ENCODE measurements at regions not wholly inside any gene's neighbourhood (a gene's known extent, or its start where the extent isn't known, plus 50 kb on each side); places are given as distances from the start of the nearest gene placed in this dataset.

- H3K27me3 ChIP-seq (ENCODE audit: control insufficient read depth, extremely low read depth, insufficient read depth, low read length), result no peaks in the 10 kb centered on the region
- H3K27ac ChIP-seq (ENCODE audit: control insufficient read depth, insufficient read depth, low read length), result no peak overlapping the region
- H4K20me1 ChIP-seq (ENCODE audit: control insufficient read depth, extremely low read depth, insufficient read depth, low read length), result no peaks in the 10 kb centered on the region
- H2AFZ ChIP-seq (ENCODE audit: control insufficient read depth, low read length), result no peak overlapping the region
- H3K4me3 ChIP-seq (ENCODE audit: control insufficient read depth in 2 of 3, extremely low read depth in 1 of 3, insufficient read depth in 2 of 3, low read depth in 1 of 3, low read length in 3 of 3), result no peak overlapping the region
- no peak for TF ChIP-seq EZH2 (IDR thresholded peaks at IDR 0.05; ENCODE audit: low read length)
- TF ChIP-seq CTCF (optimal IDR thresholded peaks at IDR 0.05 in 1 of 3, IDR thresholded peaks at IDR 0.05 in 1 of 3, conservative IDR thresholded peaks at IDR 0.05 in 1 of 3; ENCODE audit: extremely low read depth in 1 of 3, insufficient read depth in 2 of 3, low read length in 3 of 3), result no peak
- no peak overlapping the region for H3K9ac ChIP-seq (ENCODE audit: control insufficient read depth, extremely low read depth, insufficient read depth, low read length)
- no peaks in the 10 kb centered on the region for H3K9me1 ChIP-seq (ENCODE audit: control insufficient read depth, extremely low read depth, insufficient read depth, low read length)
- DNase-seq (ENCODE audit: low read depth, low spot score), result no peak
- H3K36me3 ChIP-seq (ENCODE audit: control insufficient read depth in 2 of 2, extremely low read depth in 1 of 2, insufficient read depth in 2 of 2, low read length in 2 of 2), result no peaks in the 10 kb centered on the region
- H3K4me2 ChIP-seq (ENCODE audit: control insufficient read depth, extremely low read depth, insufficient read depth, low read depth, low read length), result no peak overlapping the region
- H3K4me1 ChIP-seq (ENCODE audit: control insufficient read depth, extremely low read depth, insufficient read depth, low read length), result no peaks in the 10 kb centered on the region
- dilution Hi-C loops (cut with MboI; ENCODE audit: extremely low pct_ligation_motif_present, low sequenced_read_pairs), result no loop called here
- H3K79me2 ChIP-seq (ENCODE audit: control insufficient read depth, insufficient read depth, low read length), result no peaks in the 10 kb centered on the region
- H3K9me3 ChIP-seq (ENCODE audit: control insufficient read depth, low read depth, low read length), result no peaks in the 10 kb centered on the region
- FAIRE-seq, result no peak
Observed at GRCh38 chr2:164314148-164314547, 307.1 kb downstream of the GRB14 start.

- no peak overlapping the region for H3K9ac ChIP-seq (ENCODE audit: control insufficient read depth, extremely low read depth, insufficient read depth, low read length)
- FAIRE-seq (no peak), DNase-seq (ENCODE audit: low read depth, low spot score) (no peak)
- TF ChIP-seq CTCF (optimal IDR thresholded peaks at IDR 0.05 in 1 of 3, IDR thresholded peaks at IDR 0.05 in 1 of 3, conservative IDR thresholded peaks at IDR 0.05 in 1 of 3; ENCODE audit: extremely low read depth in 1 of 3, insufficient read depth in 2 of 3, low read length in 3 of 3) (no peak), EZH2 (IDR thresholded peaks at IDR 0.05; ENCODE audit: low read length) (no peak)
- no peak overlapping the region for H2AFZ ChIP-seq (ENCODE audit: control insufficient read depth, low read length)
- no peak overlapping the region for H3K4me2 ChIP-seq (ENCODE audit: control insufficient read depth, extremely low read depth, insufficient read depth, low read depth, low read length)
- H3K9me1 ChIP-seq (ENCODE audit: control insufficient read depth, extremely low read depth, insufficient read depth, low read length), result no peaks in the 10 kb centered on the region
- H3K4me3 ChIP-seq (ENCODE audit: control insufficient read depth in 2 of 3, extremely low read depth in 1 of 3, insufficient read depth in 2 of 3, low read depth in 1 of 3, low read length in 3 of 3), result no peak overlapping the region
- dilution Hi-C loops (cut with MboI; ENCODE audit: extremely low pct_ligation_motif_present, low sequenced_read_pairs), result no loop called here
- H3K4me1 ChIP-seq (ENCODE audit: control insufficient read depth, extremely low read depth, insufficient read depth, low read length), result no peaks in the 10 kb centered on the region
- no peaks in the 10 kb centered on the region for H3K79me2 ChIP-seq (ENCODE audit: control insufficient read depth, insufficient read depth, low read length)
- no peaks in the 10 kb centered on the region for H4K20me1 ChIP-seq (ENCODE audit: control insufficient read depth, extremely low read depth, insufficient read depth, low read length)
- no peaks in the 10 kb centered on the region for H3K27me3 ChIP-seq (ENCODE audit: control insufficient read depth, extremely low read depth, insufficient read depth, low read length)
- no peaks in the 10 kb centered on the region for H3K36me3 ChIP-seq (ENCODE audit: control insufficient read depth in 2 of 2, extremely low read depth in 1 of 2, insufficient read depth in 2 of 2, low read length in 2 of 2)
- H3K9me3 ChIP-seq (ENCODE audit: control insufficient read depth, low read depth, low read length), result no peaks in the 10 kb centered on the region
- no peak overlapping the region for H3K27ac ChIP-seq (ENCODE audit: control insufficient read depth, insufficient read depth, low read length)
Observed at GRCh38 chr2:164306872-164307271, 314.4 kb downstream of the GRB14 start.
